HG03442 (cell line): ENCODE measurements at regions not wholly inside any gene's neighbourhood (a gene's known extent, or its start where the extent isn't known, plus 50 kb on each side); places are given as distances from the start of the nearest gene placed in this dataset.

ENCODE experiments used
- ATAC-seq: cut with Tn5 transposase; IDR thresholded peaks from one replicate; pipeline ENCODE4 v1.9.1; 2021; ENCODE audit warnings: mild to moderate bottlenecking, moderate library complexity; ENCODE audit not compliant: unreplicated experiment

GRCh38 chr9:91065231-91066041 lies 263.8 kb downstream of the SYK start:
- no peak for ATAC-seq

GRCh38 chr9:91066042-91066415 lies 264.4 kb downstream of the SYK start:
- ATAC-seq = no peak

DNA sequence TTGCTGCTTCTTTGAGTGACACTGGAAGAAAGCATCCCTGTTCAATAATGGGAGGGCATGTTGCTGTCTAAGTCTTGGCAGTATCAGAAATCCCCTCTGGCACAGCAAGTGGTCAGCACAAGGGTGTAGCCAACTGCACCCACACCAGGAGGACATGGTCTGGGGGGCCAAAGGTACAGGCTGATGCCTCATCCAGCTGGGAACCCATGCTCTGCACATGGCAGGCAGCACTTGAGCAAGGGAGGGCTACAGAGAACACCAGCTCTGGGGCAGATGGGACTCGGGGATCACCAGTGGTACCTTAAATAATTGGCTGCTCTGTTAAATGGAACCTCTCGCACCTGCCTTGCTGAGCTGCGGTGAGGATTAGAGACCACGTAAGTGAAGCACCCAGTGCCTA lies 265.2 kb downstream of the SYK start:
- ATAC-seq = no peak

DNA sequence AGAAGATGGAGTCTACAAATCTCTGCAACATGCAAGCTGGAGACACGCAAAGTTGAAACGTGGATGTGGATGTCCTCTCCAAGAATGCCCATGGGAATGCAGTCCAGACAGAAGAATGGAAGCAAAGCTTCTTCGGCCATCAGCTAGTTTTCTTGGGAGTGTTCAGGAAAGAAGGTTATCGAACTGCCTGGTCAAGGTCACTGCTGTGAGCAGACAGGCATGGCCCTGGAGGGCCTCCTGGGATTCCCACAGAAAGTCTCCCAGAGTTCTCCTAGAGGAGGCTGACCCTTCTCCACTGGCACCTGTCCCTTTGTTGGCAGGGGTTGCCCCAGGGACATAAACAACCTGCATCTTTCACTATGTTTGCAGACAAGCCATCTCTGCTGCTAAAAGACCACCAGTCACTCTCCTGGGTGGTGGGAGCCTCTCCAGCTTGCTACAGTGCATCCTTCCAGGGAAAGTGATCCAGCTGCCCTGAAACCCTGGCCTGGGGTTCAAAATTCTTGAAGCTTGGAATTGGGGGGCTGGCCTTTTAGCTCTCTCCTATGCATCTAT lies 265.8 kb downstream of the SYK start:
- no peak for ATAC-seq

GRCh38 chr9:91071184-91071990 lies 269.8 kb downstream of the SYK start:
- ATAC-seq = no peak

GRCh38 chr9:91073049-91073810 lies 271.6 kb downstream of the SYK start:
- ATAC-seq = no peak

GRCh38 chr9:91073811-91074771 lies 272.5 kb downstream of the SYK start:
- ATAC-seq = no peak

GRCh38 chr9:91074866-91075265 lies 273.2 kb downstream of the SYK start:
- no peak for ATAC-seq

GRCh38 chr9:91075279-91075678 lies 273.7 kb downstream of the SYK start:
- no peak for ATAC-seq

- ATAC-seq = no peak
Measured at GRCh38 chr9:91077624-91078368, 276.2 kb downstream of the SYK start.

DNA sequence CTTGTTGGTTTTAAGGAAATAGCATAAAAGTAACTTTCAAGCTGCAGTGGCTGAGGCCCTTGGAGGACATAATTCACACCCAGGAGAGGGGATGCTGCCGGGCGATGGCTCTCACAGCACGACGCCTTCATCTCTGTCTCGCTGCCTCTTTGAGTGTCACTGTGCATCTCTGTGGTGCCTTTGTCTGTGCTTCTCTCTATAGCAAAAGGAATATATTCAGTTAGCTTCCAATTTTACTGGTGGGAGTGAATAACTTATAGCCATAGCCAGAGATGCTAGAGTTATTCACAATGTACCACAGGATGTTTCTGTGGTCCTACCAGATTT lies 276.7 kb downstream of the SYK start:
- no peak for ATAC-seq

DNA sequence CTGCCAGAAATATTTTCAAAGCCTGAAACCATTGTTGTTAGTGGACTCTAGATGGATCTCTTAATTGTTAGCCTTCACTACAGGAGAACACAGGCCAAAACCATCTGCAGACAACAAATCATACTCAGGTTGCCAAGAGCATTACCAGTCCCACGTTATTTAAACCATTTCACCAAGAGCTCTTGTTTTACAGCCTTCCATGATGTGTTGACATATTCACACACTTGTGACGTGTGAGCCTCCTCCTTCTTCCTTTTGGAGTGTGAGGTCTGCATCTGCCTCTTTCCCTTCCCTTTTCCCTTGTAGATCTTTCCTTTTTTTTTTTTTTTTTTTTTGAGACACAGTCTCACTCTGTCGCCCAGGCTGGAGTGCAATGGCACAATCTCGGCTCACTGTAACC lies 279.0 kb downstream of the AUH start:
- ATAC-seq = no peak

- ATAC-seq = no peak
Measured at GRCh38 chr9:91084896-91085516, 276.7 kb downstream of the AUH start.

- no peak for ATAC-seq
Measured at GRCh38 chr9:91085517-91086291, 276.0 kb downstream of the AUH start.

DNA sequence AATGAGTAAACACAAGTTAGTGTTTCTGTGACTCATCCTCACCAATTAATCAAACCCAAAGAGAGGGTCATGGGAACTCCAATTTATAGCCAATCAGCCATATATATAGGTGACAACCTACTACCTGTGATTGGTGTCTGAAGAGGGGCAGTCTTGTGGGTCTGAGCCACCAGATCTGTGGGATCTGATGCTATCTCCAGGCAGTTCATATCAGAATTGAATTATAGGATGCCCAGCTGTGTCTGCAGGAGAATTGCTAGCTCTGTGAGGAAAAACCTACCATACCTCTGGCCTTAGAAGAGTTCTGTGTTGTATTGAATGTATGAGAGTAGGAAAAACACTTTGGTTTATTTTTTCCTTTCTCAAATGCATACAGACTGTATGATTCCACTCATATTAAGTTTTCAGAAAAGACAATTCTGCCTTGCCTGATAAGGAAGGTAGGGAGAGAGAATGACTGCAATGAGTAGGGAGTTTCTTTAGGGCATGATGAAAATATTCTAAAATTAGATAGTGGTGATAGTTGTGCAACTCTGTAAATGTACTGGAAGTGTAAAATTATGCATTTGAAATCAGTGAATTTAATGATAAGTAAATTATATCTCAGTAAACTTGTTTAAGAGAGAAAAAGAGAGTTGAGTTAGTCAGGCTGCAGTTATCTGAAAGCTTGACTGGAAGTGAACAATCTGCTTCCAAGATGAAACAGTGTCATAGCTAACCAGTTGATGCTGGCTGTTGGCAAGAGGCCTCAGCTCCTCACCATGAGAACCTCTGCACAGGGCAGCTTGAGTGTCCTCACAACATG lies 274.9 kb downstream of the AUH start:
- ATAC-seq = no peak

- ATAC-seq = no peak
Measured at GRCh38 chr9:91087462-91087759, 274.3 kb downstream of the AUH start.

DNA sequence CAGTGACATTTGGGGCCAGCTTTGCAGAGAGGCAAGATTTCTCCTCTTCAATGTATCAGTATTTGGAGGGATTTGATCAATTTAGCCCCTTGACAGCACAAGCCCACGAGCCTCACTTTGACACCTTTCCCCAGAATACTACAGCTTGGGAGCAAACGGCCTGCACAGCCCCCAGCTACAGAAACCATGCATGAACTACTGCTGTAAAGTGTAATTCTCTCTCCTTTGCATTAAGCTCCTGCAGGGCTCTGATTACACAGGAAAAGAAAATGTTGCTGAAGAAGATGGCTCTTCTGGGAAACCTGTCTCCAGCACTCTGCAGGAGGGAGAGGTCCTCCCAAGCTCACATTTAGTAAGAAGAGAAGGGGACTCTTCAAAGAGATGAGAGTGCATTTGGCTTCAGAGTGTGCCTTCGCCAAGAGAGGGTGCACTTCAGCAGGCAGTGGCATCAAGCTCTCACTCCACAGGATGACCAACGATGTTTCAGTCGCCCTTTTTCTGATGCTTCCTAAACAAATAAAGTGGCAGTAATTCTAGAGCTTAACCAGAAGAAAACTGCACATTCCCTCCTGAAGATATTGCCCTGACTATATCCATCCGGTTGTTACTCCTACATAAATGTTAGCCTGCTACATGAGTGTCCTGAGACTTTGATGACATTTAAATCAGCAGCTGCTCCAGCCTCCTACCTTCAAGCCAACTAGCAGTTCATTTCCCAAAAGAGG lies 272.2 kb downstream of the AUH start:
- ATAC-seq = no peak
